ENCODE measurements at regions not wholly inside any gene's neighbourhood (a gene's known extent, or its start where the extent isn't known, plus 50 kb on each side); places are given as distances from the start of the nearest gene placed in this dataset.

DNA sequence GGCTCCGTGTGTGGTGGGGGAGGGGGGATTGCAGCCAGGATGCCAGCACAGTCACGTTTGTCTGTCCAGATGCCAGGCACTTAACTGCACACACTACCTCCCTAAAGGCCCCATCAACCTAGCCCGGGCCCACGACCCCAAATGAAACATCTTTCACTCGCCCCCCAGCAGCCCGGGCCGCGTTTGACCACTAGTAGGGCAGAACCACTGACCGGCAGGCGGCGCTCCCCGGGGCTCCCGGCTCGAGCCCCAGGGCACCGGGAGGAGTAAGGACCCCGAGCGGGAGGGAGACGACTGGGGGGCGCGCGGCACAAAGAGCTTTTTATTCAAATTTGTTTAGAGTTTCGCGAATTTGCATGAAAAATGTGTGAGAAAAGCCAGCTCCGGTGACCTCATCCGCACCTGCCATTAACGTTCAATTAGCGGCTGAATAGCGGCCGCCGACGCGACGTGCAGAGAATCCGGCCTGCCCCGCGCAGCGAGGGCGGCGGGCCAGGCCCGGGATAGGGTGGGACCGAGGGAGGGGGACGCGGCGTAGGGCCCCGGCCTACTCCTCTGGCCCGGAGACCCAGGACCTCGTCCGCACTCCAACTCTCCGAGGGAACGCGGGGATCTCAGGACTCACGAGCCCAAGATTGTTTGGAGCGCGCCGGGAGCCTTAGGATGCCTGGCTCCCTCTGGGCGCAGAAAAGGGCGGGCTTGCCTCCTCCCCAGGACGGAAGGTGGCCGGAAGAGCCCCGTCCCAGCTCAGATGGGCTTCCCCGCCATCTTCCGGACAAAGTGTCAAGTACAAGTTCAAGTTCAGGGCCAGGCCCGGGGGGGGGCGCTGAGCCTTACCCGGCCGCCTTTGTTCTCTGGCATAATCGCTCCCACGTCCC lies 64.9 kb upstream of the POLG start (continued):
- TF ChIP-seq WT1 (tag by site-specific recombination; IDR thresholded peaks at IDR 0.05): peak; percentile 71; the same call in 1 of the 2 replicates
- peak; percentile 52; the same call in 1 of the 2 replicates for TF ChIP-seq ZBTB48 (tag by site-specific recombination; IDR thresholded peaks at IDR 0.05)
- no peak for TF ChIP-seq ZNF248 (tag by site-specific recombination; IDR thresholded peaks at IDR 0.05)
- TF ChIP-seq ZNF747 (tag by site-specific recombination; IDR thresholded peaks at IDR 0.05): no peak
- TF ChIP-seq ZNF626 (tag by site-specific recombination; IDR thresholded peaks at IDR 0.05): no peak
- TF ChIP-seq ZNF391 (tag by site-specific recombination; IDR thresholded peaks at IDR 0.05; ENCODE audit: borderline replicate concordance, low read depth): no peak
- TF ChIP-seq, protein P1, sequence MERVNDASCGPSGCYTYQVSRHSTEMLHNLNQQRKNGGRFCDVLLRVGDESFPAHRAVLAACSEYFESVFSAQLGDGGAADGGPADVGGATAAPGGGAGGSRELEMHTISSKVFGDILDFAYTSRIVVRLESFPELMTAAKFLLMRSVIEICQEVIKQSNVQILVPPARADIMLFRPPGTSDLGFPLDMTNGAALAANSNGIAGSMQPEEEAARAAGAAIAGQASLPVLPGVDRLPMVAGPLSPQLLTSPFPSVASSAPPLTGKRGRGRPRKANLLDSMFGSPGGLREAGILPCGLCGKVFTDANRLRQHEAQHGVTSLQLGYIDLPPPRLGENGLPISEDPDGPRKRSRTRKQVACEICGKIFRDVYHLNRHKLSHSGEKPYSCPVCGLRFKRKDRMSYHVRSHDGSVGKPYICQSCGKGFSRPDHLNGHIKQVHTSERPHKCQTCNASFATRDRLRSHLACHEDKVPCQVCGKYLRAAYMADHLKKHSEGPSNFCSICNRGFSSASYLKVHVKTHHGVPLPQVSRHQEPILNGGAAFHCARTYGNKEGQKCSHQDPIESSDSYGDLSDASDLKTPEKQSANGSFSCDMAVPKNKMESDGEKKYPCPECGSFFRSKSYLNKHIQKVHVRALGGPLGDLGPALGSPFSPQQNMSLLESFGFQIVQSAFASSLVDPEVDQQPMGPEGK (tag by site-specific recombination; IDR thresholded peaks at IDR 0.05): peak; percentile 78
- TF ChIP-seq TRIM28 (IDR thresholded peaks at IDR 0.05; ENCODE audit: borderline replicate concordance, low read length): no peak
- TF ChIP-seq ZNF266 (tag by site-specific recombination; IDR thresholded peaks at IDR 0.05; ENCODE audit: low read depth): no peak
- TF ChIP-seq, protein P2, sequence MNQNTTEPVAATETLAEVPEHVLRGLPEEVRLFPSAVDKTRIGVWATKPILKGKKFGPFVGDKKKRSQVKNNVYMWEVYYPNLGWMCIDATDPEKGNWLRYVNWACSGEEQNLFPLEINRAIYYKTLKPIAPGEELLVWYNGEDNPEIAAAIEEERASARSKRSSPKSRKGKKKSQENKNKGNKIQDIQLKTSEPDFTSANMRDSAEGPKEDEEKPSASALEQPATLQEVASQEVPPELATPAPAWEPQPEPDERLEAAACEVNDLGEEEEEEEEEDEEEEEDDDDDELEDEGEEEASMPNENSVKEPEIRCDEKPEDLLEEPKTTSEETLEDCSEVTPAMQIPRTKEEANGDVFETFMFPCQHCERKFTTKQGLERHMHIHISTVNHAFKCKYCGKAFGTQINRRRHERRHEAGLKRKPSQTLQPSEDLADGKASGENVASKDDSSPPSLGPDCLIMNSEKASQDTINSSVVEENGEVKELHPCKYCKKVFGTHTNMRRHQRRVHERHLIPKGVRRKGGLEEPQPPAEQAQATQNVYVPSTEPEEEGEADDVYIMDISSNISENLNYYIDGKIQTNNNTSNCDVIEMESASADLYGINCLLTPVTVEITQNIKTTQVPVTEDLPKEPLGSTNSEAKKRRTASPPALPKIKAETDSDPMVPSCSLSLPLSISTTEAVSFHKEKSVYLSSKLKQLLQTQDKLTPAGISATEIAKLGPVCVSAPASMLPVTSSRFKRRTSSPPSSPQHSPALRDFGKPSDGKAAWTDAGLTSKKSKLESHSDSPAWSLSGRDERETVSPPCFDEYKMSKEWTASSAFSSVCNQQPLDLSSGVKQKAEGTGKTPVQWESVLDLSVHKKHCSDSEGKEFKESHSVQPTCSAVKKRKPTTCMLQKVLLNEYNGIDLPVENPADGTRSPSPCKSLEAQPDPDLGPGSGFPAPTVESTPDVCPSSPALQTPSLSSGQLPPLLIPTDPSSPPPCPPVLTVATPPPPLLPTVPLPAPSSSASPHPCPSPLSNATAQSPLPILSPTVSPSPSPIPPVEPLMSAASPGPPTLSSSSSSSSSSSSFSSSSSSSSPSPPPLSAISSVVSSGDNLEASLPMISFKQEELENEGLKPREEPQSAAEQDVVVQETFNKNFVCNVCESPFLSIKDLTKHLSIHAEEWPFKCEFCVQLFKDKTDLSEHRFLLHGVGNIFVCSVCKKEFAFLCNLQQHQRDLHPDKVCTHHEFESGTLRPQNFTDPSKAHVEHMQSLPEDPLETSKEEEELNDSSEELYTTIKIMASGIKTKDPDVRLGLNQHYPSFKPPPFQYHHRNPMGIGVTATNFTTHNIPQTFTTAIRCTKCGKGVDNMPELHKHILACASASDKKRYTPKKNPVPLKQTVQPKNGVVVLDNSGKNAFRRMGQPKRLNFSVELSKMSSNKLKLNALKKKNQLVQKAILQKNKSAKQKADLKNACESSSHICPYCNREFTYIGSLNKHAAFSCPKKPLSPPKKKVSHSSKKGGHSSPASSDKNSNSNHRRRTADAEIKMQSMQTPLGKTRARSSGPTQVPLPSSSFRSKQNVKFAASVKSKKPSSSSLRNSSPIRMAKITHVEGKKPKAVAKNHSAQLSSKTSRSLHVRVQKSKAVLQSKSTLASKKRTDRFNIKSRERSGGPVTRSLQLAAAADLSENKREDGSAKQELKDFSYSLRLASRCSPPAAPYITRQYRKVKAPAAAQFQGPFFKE (tag by site-specific recombination; IDR thresholded peaks at IDR 0.05; ENCODE audit: borderline replicate concordance): no peak
- no peak for TF ChIP-seq ZNF211 (tag by site-specific recombination; IDR thresholded peaks at IDR 0.05; ENCODE audit: low read depth)
- TF ChIP-seq ZIC2 (tag by site-specific recombination; IDR thresholded peaks at IDR 0.05): peak; percentile 50
- TF ChIP-seq ZFHX2 (tag by site-specific recombination; conservative IDR thresholded peaks at IDR 0.05): peak; percentile 51; the same call in 1 of the 2 replicates
- no peak for TF ChIP-seq ZNF121 (tag by site-specific recombination; IDR thresholded peaks at IDR 0.05)
- TF ChIP-seq ZNF354C (tag by site-specific recombination; IDR thresholded peaks at IDR 0.05; ENCODE audit: borderline replicate concordance, low read depth): no peak
- no peak for TF ChIP-seq ZNF366 (tag by site-specific recombination; conservative IDR thresholded peaks at IDR 0.05)
- TF ChIP-seq ZBTB8A (tag by site-specific recombination; IDR thresholded peaks at IDR 0.05): peak; percentile 88
- TF ChIP-seq, protein P3, sequence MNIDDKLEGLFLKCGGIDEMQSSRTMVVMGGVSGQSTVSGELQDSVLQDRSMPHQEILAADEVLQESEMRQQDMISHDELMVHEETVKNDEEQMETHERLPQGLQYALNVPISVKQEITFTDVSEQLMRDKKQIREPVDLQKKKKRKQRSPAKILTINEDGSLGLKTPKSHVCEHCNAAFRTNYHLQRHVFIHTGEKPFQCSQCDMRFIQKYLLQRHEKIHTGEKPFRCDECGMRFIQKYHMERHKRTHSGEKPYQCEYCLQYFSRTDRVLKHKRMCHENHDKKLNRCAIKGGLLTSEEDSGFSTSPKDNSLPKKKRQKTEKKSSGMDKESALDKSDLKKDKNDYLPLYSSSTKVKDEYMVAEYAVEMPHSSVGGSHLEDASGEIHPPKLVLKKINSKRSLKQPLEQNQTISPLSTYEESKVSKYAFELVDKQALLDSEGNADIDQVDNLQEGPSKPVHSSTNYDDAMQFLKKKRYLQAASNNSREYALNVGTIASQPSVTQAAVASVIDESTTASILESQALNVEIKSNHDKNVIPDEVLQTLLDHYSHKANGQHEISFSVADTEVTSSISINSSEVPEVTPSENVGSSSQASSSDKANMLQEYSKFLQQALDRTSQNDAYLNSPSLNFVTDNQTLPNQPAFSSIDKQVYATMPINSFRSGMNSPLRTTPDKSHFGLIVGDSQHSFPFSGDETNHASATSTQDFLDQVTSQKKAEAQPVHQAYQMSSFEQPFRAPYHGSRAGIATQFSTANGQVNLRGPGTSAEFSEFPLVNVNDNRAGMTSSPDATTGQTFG (tag by site-specific recombination; IDR thresholded peaks at IDR 0.05; ENCODE audit: borderline replicate concordance): no peak
- no peak for TF ChIP-seq ZNF776 (tag by site-specific recombination; IDR thresholded peaks at IDR 0.05; ENCODE audit: borderline replicate concordance)
- TF ChIP-seq, protein P4, sequence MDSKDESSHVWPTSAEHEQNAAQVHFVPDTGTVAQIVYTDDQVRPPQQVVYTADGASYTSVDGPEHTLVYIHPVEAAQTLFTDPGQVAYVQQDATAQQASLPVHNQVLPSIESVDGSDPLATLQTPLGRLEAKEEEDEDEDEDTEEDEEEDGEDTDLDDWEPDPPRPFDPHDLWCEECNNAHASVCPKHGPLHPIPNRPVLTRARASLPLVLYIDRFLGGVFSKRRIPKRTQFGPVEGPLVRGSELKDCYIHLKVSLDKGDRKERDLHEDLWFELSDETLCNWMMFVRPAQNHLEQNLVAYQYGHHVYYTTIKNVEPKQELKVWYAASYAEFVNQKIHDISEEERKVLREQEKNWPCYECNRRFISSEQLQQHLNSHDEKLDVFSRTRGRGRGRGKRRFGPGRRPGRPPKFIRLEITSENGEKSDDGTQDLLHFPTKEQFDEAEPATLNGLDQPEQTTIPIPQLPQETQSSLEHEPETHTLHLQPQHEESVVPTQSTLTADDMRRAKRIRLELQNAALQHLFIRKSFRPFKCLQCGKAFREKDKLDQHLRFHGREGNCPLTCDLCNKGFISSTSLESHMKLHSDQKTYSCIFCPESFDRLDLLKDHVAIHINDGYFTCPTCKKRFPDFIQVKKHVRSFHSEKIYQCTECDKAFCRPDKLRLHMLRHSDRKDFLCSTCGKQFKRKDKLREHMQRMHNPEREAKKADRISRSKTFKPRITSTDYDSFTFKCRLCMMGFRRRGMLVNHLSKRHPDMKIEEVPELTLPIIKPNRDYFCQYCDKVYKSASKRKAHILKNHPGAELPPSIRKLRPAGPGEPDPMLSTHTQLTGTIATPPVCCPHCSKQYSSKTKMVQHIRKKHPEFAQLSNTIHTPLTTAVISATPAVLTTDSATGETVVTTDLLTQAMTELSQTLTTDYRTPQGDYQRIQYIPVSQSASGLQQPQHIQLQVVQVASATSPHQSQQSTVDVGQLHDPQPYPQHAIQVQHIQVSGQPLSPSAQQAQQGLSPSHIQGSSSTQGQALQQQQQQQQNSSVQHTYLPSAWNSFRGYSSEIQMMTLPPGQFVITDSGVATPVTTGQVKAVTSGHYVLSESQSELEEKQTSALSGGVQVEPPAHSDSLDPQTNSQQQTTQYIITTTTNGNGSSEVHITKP (tag by site-specific recombination; IDR thresholded peaks at IDR 0.05): no peak; the same call in 1 of the 2 replicates
- peak; percentile 63; the same call in 1 of the 2 replicates for TF ChIP-seq YY1 (tag by site-specific recombination; IDR thresholded peaks at IDR 0.05)
- TF ChIP-seq, protein P5, sequence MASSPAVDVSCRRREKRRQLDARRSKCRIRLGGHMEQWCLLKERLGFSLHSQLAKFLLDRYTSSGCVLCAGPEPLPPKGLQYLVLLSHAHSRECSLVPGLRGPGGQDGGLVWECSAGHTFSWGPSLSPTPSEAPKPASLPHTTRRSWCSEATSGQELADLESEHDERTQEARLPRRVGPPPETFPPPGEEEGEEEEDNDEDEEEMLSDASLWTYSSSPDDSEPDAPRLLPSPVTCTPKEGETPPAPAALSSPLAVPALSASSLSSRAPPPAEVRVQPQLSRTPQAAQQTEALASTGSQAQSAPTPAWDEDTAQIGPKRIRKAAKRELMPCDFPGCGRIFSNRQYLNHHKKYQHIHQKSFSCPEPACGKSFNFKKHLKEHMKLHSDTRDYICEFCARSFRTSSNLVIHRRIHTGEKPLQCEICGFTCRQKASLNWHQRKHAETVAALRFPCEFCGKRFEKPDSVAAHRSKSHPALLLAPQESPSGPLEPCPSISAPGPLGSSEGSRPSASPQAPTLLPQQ (tag by site-specific recombination; IDR thresholded peaks at IDR 0.05): peak; percentile 55
- no peak for TF ChIP-seq ZNF311 (tag by site-specific recombination; IDR thresholded peaks at IDR 0.05; ENCODE audit: borderline replicate concordance)
